ENCODE measurements at regions not wholly inside any gene's neighbourhood (a gene's known extent, or its start where the extent isn't known, plus 50 kb on each side); places are given as distances from the start of the nearest gene placed in this dataset.
A peak's percentile ranks its signal among the peaks of the same experiment; 100 is the strongest.

GRCh38 chr19:29380581-29380980 is 145.2 kb upstream of the VSTM2B start:
- Histone ChIP-seq H3K4me3 (no peak overlapping the region), H3K27me3 (peaks cover 9% of the 10 kb centered on the region), H3K4me1 (no peaks in the 10 kb centered on the region), H3K27ac (no peak overlapping the region), H3K9me3 (no peaks in the 10 kb centered on the region), H3K36me3 (no peaks in the 10 kb centered on the region)
- 84% methylated on average over 2 of the region's 5 CpGs for WGBS
- DNase-seq (ENCODE audit: low spot score in 2 of 2): peak; percentile 14 to 48
- no peak for TF ChIP-seq POLR2A (IDR thresholded peaks at IDR 0.05)
- TF ChIP-seq EP300 (IDR thresholded peaks at IDR 0.05): no peak
- TF ChIP-seq CTCF (IDR thresholded peaks at IDR 0.05): no peak
- TF ChIP-seq POLR2AphosphoS5 (IDR thresholded peaks at IDR 0.05): no peak

GRCh38 chr19:29381353-29382203 is 144.2 kb upstream of the VSTM2B start:
- peak; percentile 13 to 59 for DNase-seq (ENCODE audit: low spot score in 2 of 2)
- TF ChIP-seq POLR2A (IDR thresholded peaks at IDR 0.05) (no peak), EP300 (IDR thresholded peaks at IDR 0.05) (no peak), POLR2AphosphoS5 (IDR thresholded peaks at IDR 0.05) (no peak), CTCF (IDR thresholded peaks at IDR 0.05) (no peak)

DNA sequence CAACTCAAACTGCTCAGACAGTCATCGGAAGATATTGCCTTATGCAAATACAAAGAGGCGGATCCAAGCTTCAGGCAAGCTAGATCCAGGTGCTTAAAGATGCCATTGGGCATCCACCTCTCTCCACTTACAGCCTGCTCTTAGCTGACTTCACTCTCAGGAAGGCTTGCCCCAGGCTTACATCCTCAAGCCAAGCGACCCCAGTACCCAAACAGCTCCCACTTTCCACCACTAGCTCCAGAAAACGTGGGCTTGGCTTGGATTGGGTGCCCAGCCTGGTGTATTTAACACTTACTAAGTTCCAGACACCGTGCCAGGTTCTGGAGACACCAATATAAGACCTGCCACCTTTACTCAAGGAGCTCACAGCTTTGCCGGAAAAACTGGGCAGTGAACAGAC is 142.1 kb upstream of the VSTM2B start:
- 79% methylated on average over 6 of the region's 6 CpGs for WGBS
- H3K36me3 ChIP-seq: no peaks in the 10 kb centered on the region
- no peak overlapping the region for H3K4me3 ChIP-seq
- no peak overlapping the region for H3K27ac ChIP-seq
- no peaks in the 10 kb centered on the region for H3K9me3 ChIP-seq
- H3K4me1 ChIP-seq: no peaks in the 10 kb centered on the region
- no peak for TF ChIP-seq POLR2A (IDR thresholded peaks at IDR 0.05)
- TF ChIP-seq EP300 (IDR thresholded peaks at IDR 0.05): no peak
- TF ChIP-seq POLR2AphosphoS5 (IDR thresholded peaks at IDR 0.05): no peak
- no peak for TF ChIP-seq CTCF (IDR thresholded peaks at IDR 0.05)
- H3K27me3 ChIP-seq: peaks cover 9% of the 10 kb centered on the region
- peak in 1 of 2 donors; percentile 43 for DNase-seq (ENCODE audit: low spot score in 2 of 2)

More at GRCh38 chr19:29381353-29382203, 144.2 kb upstream of the VSTM2B start:
- 91% methylated on average over 15 of the region's 17 CpGs for whole genome bisulfite sequencing
- no peak overlapping the region for H3K4me3 ChIP-seq
- no peaks in the 10 kb centered on the region for H3K4me1 ChIP-seq
- H3K27me3 ChIP-seq: peaks cover 9% of the 10 kb centered on the region
- no peak overlapping the region for H3K27ac ChIP-seq
- H3K9me3 ChIP-seq: no peaks in the 10 kb centered on the region
- H3K36me3 ChIP-seq: no peaks in the 10 kb centered on the region

DNA sequence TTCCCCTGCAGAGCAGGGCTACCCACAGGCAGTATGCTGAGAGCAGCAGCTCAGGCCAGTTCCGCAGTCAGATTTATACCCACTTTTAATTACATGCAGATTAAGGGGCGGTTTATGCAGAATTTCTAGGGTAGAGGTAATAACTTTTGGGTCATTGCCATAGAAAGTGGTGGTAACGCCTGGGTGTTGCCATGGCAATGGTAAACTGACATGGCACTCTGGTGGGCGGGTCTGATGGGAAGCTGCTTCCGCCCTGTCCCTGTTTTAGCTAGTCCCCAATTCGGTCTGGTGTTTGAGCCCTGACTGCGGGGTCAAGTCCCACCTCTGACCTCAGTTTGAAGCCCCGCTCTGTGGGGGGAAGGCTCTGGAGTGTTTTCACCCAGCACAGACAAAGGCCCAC is 141.1 kb upstream of the VSTM2B start:
- Histone ChIP-seq H3K27me3 (peaks cover 3% of the 10 kb centered on the region), H3K4me3 (no peak overlapping the region), H3K4me1 (no peaks in the 10 kb centered on the region), H3K27ac (no peak overlapping the region), H3K9me3 (no peaks in the 10 kb centered on the region), H3K36me3 (no peaks in the 10 kb centered on the region)
- peak; percentile 37 to 54 for DNase-seq (ENCODE audit: low spot score in 2 of 2)
- 57% methylated on average over 2 of the region's 8 CpGs for WGBS
- TF ChIP-seq POLR2AphosphoS5 (IDR thresholded peaks at IDR 0.05) (no peak), CTCF (IDR thresholded peaks at IDR 0.05) (no peak), EP300 (IDR thresholded peaks at IDR 0.05) (no peak), POLR2A (IDR thresholded peaks at IDR 0.05) (no peak)

DNA sequence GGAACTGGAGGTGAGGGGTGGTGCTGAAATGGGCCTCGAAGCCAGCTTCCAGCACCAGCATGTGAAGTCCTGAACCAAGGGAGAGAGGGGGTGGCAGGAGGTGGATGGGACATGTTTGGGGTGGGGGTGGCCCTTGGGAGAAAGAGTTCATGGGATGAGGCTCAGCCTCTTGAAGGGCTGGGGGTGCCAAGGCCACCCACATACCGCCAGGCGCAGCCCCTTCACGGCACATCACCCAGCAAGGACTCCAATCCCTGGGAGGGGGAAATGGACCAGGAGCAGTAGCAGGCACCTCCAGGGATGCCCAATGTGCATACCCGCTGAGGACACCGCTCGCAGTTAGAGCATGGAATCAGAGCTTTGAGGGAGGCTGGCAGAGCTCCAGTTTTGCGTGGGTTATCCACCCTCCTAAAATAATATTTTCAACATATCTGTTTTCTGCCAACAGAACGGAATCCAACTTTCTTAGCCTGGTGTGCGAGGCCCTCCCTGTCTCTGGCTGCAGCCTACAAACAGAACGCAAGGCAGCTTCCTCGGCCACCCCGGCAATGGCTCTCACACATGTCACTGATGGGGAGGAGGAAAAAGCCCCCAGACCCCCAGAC is 140.5 kb upstream of the VSTM2B start:
- TF ChIP-seq POLR2AphosphoS5 (IDR thresholded peaks at IDR 0.05): no peak
- TF ChIP-seq CTCF (IDR thresholded peaks at IDR 0.05): no peak
- no peak for TF ChIP-seq POLR2A (IDR thresholded peaks at IDR 0.05)
- no peak for TF ChIP-seq EP300 (IDR thresholded peaks at IDR 0.05)
- H3K4me3 ChIP-seq: no peak overlapping the region
- H3K9me3 ChIP-seq: no peaks in the 10 kb centered on the region
- WGBS: 37% methylated on average over 12 of the region's 13 CpGs
- no peaks in the 10 kb centered on the region for H3K4me1 ChIP-seq
- DNase-seq (ENCODE audit: low spot score in 2 of 2): peak in 1 of 2 donors; percentile 30
- no peaks in the 10 kb centered on the region for H3K36me3 ChIP-seq
- H3K27me3 ChIP-seq: no peaks in the 10 kb centered on the region
- no peak overlapping the region for H3K27ac ChIP-seq
